ENCODE measurements at regions not wholly inside any gene's neighbourhood (a gene's known extent, or its start where the extent isn't known, plus 50 kb on each side); places are given as distances from the start of the nearest gene placed in this dataset.

GRCh38 chr16:65954446-65954845 lies 412.0 kb upstream of the CDH5 start:
- TF ChIP-seq POLR2AphosphoS5 (IDR thresholded peaks at IDR 0.05) (no peak), CTCF (IDR thresholded peaks at IDR 0.05) (no peak), POLR2A (IDR thresholded peaks at IDR 0.05) (no peak), EP300 (IDR thresholded peaks at IDR 0.05) (no peak)

Measured in suprapubic skin (tissue), 4 donors.